Naive thymus-derived CD4-positive, alpha-beta T cell (primary cell): ENCODE measurements at regions not wholly inside any gene's neighbourhood (a gene's known extent, or its start where the extent isn't known, plus 50 kb on each side); places are given as distances from the start of the nearest gene placed in this dataset.

Experiments used
- ATAC-seq: fragments of 150-1000 bp; cut with Tn5 transposase; 2 replicates; pipeline ENCODE4 v1.10.0; 2021; ENCODE audit warnings: mild to moderate bottlenecking, moderate library complexity
- CTCF ChIA-PET: fragments of 350-600 bp; sonication (Branson Sonifier 250); formaldehyde crosslinking; loops from one replicate; lab custom pipeline; 2021; ENCODE audit warnings: antibody characterized with exemption; lab: Charles Lee
- POLR2A ChIA-PET: fragments of 350-600 bp; sonication (Branson Sonifier 250); formaldehyde crosslinking; loops from one replicate; lab custom pipeline; 2021; ENCODE audit warnings: antibody characterized with exemption, inconsistent platforms; lab: Charles Lee
- DNase-seq, 9 donors: peaks; one replicate each; pipeline versions ENCODE4 v3.0.0 to v3.0.0-alpha.2; 2020 to 2022; ENCODE audit warnings: mixed read lengths in 1 of 9
- H3K27ac ChIP-seq: one replicate; pipeline ENCODE4 v1.7.0; 2013; ENCODE audit warnings: mild to moderate bottlenecking, low read depth, low read length, moderate library complexity
- H3K27me3 ChIP-seq, 2 donors: one replicate each; pipeline ENCODE4 v1.7.0; 2013; ENCODE audit warnings: low read length in 2 of 2, mild to moderate bottlenecking in 2 of 2, moderate library complexity in 2 of 2; ENCODE audit not compliant: control insufficient read depth in 2 of 2, insufficient read depth in 2 of 2
- H3K36me3 ChIP-seq, 3 experiments: 1 replicate in 2 of 3; 2 replicates in 1 of 3; pipeline ENCODE4 v1.7.0; 2013; ENCODE audit warnings: low read length in 3 of 3, mild to moderate bottlenecking in 3 of 3, moderate library complexity in 1 of 3; ENCODE audit not compliant: insufficient read depth in 3 of 3, control insufficient read depth in 2 of 3
- H3K4me1 ChIP-seq, 2 donors: one replicate each; pipeline ENCODE4 v1.7.0; 2013; ENCODE audit warnings: low read length in 2 of 2, mild to moderate bottlenecking in 2 of 2, moderate library complexity in 1 of 2; ENCODE audit not compliant: control insufficient read depth in 2 of 2, insufficient read depth in 2 of 2
- H3K4me3 ChIP-seq: 2 replicates; pipeline ENCODE4 v1.7.0; 2013; ENCODE audit warnings: mild to moderate bottlenecking, low read length
- H3K9me3 ChIP-seq, 3 experiments: 1 replicate in 2 of 3; 2 replicates in 1 of 3; pipeline ENCODE4 v1.7.0; 2013; ENCODE audit warnings: low read length in 3 of 3; ENCODE audit not compliant: control insufficient read depth in 2 of 3
- H3K27ac Mint-ChIP-seq, 9 donors: one replicate each; pipeline ENCODE4 v1.8.0; 2020 to 2022; ENCODE audit warnings: mixed read lengths in 9 of 9, mild to moderate bottlenecking in 8 of 9, moderate library complexity in 5 of 9, inconsistent platforms in 2 of 9
- H3K27me3 Mint-ChIP-seq, 5 donors: one replicate each; pipeline ENCODE4 v1.8.0; 2021 to 2022; ENCODE audit warnings: mixed read lengths in 5 of 5, mild to moderate bottlenecking in 1 of 5
- H3K36me3 Mint-ChIP-seq, 5 donors: one replicate each; pipeline ENCODE4 v1.8.0; 2020 to 2022; ENCODE audit warnings: mixed read lengths in 5 of 5, mild to moderate bottlenecking in 3 of 5, inconsistent platforms in 1 of 5
- H3K4me1 Mint-ChIP-seq, 7 donors: one replicate each; pipeline ENCODE4 v1.8.0; 2020 to 2022; ENCODE audit warnings: mixed read lengths in 7 of 7, mild to moderate bottlenecking in 3 of 7, inconsistent platforms in 1 of 7
- H3K4me3 Mint-ChIP-seq, 10 donors: one replicate each; pipeline ENCODE4 v1.8.0; 2020 to 2022; ENCODE audit warnings: mild to moderate bottlenecking in 10 of 10, mixed read lengths in 10 of 10, moderate library complexity in 6 of 10, inconsistent platforms in 2 of 10
- H3K9me3 Mint-ChIP-seq, 11 donors: one replicate each; pipeline ENCODE4 v1.8.0; 2020 to 2022; ENCODE audit warnings: mixed read lengths in 11 of 11, mild to moderate bottlenecking in 4 of 11, inconsistent platforms in 1 of 11, moderate library complexity in 1 of 11
- intact Hi-C, 2 donors: fragments of 100-400 bp; cut with micrococcal nuclease; formaldehyde crosslinking; loops; one replicate each; pipeline ENCODE4 v1.15.1; 2023

DNA sequence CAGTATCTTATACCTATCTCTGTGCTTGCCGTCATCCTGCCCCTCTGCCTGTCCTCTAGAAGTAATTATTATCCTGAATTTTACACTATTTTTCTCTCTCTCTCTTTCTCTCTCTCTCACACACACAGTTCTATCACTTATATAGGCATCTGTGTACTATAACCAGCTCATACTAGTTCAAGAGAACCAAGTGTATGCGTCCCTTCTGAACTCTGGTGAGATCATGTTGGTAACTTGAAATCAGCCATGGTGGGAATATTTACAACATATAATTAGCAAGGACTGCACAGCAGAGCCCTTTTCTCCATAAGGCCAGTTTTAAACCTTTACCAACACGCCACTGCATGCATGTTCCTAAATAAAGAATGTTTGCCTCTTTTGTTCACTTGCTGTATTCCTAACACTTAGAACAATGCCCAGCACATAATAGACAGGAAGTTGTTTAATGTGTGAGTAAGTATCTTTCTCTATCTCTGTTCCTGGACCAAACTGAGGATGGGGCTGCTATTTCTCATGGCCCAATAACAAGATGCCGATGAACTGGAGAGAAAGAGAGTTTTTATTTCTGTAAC is 51.1 kb upstream of the IL21 start:
- peaks cover 0 to 16% (median 0%) of the 10 kb centered on the region in 5 donors for H3K36me3 Mint-ChIP-seq
- Histone ChIP-seq H3K27ac (no peak overlapping the region), H3K4me1 (no peaks in the 10 kb centered on the region), H3K4me3 (no peak overlapping the region), H3K9me3 (no peaks in the 10 kb centered on the region), H3K36me3 (no peaks in the 10 kb centered on the region), H3K27me3 (no peaks in the 10 kb centered on the region)
- intact Hi-C loops: no loop called here
- H3K4me1 Mint-ChIP-seq: peaks cover 5 to 69% (median 18%) of the 10 kb centered on the region in 7 donors
- peaks cover 0 to 8% (median 0%) of the 10 kb centered on the region in 5 donors for H3K27me3 Mint-ChIP-seq
- DNase-seq (no peak), ATAC-seq (no peak)
- ChIA-PET CTCF (no interaction called here), POLR2A (no interaction called here)
- H3K27ac Mint-ChIP-seq: peak overlapping the region in 1 of 9 donors; percentile 47
- peaks cover 0 to 4% (median 0%) of the 10 kb centered on the region in 11 donors for H3K9me3 Mint-ChIP-seq
- H3K4me3 Mint-ChIP-seq: no peak overlapping the region

- Histone ChIP-seq H3K4me1 (no peaks in the 10 kb centered on the region), H3K36me3 (no peaks in the 10 kb centered on the region), H3K9me3 (no peaks in the 10 kb centered on the region), H3K4me3 (no peak overlapping the region), H3K27me3 (no peaks in the 10 kb centered on the region), H3K27ac (no peak overlapping the region)
- peaks cover 0 to 57% (median 8%) of the 10 kb centered on the region in 7 donors for H3K4me1 Mint-ChIP-seq
- intact Hi-C loops: no loop called here
- DNase-seq: no peak
- CTCF ChIA-PET: no interaction called here
- peaks cover 0 to 4% (median 0%) of the 10 kb centered on the region in 11 donors for H3K9me3 Mint-ChIP-seq
- POLR2A ChIA-PET: no interaction called here
- H3K4me3 Mint-ChIP-seq: no peak overlapping the region
- H3K27me3 Mint-ChIP-seq: peaks cover 0 to 16% (median 0%) of the 10 kb centered on the region in 5 donors
- H3K36me3 Mint-ChIP-seq: peaks cover 0 to 18% (median 0%) of the 10 kb centered on the region in 5 donors
- no peak overlapping the region for H3K27ac Mint-ChIP-seq
- no peak for ATAC-seq
Measured at GRCh38 chr4:122673252-122673651, 52.4 kb upstream of the IL21 start.

DNA sequence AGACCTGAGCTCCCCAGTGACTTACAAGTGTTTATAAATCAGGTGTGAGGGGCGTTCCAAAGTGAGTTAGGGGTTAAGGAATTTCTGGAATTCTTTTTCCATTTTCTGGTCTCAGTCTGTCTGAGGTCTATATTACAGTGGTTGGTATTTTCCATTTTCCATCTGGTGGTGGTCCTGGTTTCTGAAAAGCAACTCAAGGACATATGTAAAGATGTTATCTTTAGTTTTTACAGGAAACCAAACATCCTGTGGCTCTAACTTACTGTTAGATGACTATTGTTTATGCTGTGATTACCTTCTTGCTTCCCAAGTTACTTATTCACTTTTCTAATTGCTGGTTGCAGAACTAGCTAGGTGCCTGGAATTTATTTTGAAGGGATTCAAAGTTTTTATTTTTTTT is 53.5 kb upstream of the IL21 start:
- intact Hi-C loops: loop anchor here in 1 of 2 donors (1.0 to 2.0 kb wide), 2 partner anchors 14 to 27 kb away; no protein-coding TSS in a partner anchor
- Histone ChIP-seq H3K4me1 (no peaks in the 10 kb centered on the region), H3K9me3 (no peaks in the 10 kb centered on the region), H3K27me3 (no peaks in the 10 kb centered on the region), H3K36me3 (no peaks in the 10 kb centered on the region), H3K27ac (no peak overlapping the region), H3K4me3 (no peak overlapping the region)
- ATAC-seq: no peak
- DNase-seq: no peak
- Mint-ChIP-seq H3K4me1 (peaks cover 0 to 46% (median 6%) of the 10 kb centered on the region in 7 donors), H3K27me3 (peaks cover 0 to 21% (median 2%) of the 10 kb centered on the region in 5 donors), H3K4me3 (peak overlapping the region in 1 of 10 donors; percentile 45), H3K27ac (peak overlapping the region in 1 of 9 donors; percentile 71), H3K9me3 (peaks cover 0 to 6% (median 0%) of the 10 kb centered on the region in 11 donors), H3K36me3 (peaks cover 0 to 19% (median 0%) of the 10 kb centered on the region in 5 donors)
- ChIA-PET CTCF (no interaction called here), POLR2A (no interaction called here)

- H3K9me3 Mint-ChIP-seq: peaks cover 2 to 33% (median 7%) of the 10 kb centered on the region in 11 donors
- peaks cover 0 to 22% (median 2%) of the 10 kb centered on the region in 5 donors for H3K27me3 Mint-ChIP-seq
- ATAC-seq: no peak
- Histone ChIP-seq H3K27me3 (no peaks in the 10 kb centered on the region), H3K4me1 (no peaks in the 10 kb centered on the region), H3K27ac (no peak overlapping the region), H3K36me3 (no peaks in the 10 kb centered on the region), H3K9me3 (no peaks in the 10 kb centered on the region), H3K4me3 (no peak overlapping the region)
- no peak overlapping the region for H3K4me3 Mint-ChIP-seq
- peaks cover 0 to 17% (median 3%) of the 10 kb centered on the region in 7 donors for H3K4me1 Mint-ChIP-seq
- ChIA-PET CTCF (no interaction called here), POLR2A (no interaction called here)
- no peak overlapping the region for H3K27ac Mint-ChIP-seq
- intact Hi-C loops: no loop called here
- H3K36me3 Mint-ChIP-seq: peaks cover 4 to 44% (median 7%) of the 10 kb centered on the region in 5 donors
- no peak for DNase-seq
Measured at GRCh38 chr4:122679317-122679716, 53.2 kb upstream of the BBS12 start.

DNA sequence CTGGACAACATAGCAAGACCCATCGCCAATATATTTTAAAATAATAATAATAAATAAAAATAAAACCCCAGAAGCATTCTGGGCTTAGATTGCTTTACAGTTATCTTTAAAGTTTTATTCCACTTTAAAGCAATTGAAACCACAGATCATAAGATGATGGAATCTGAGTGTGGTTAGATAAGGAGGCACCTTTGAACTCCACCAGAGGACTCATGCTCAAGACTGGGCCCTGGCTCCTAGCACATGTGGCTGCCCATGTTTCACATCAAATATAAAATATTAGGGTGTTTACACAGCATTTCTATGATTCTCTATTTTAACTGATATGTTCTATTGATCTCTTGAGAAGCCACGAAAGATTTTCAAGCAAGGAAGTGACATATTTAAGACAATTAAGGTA is 52.6 kb upstream of the BBS12 start:
- Histone ChIP-seq H3K9me3 (no peaks in the 10 kb centered on the region), H3K27ac (no peak overlapping the region), H3K4me3 (no peak overlapping the region), H3K4me1 (no peaks in the 10 kb centered on the region), H3K36me3 (no peaks in the 10 kb centered on the region), H3K27me3 (no peaks in the 10 kb centered on the region)
- intact Hi-C loops: no loop called here
- ChIA-PET POLR2A (no interaction called here), CTCF (no interaction called here)
- H3K4me3 Mint-ChIP-seq: no peak overlapping the region
- peaks cover 0 to 22% (median 2%) of the 10 kb centered on the region in 5 donors for H3K27me3 Mint-ChIP-seq
- H3K4me1 Mint-ChIP-seq: peaks cover 0 to 11% (median 0%) of the 10 kb centered on the region in 7 donors
- ATAC-seq: no peak
- no peak overlapping the region for H3K27ac Mint-ChIP-seq
- H3K9me3 Mint-ChIP-seq: peaks cover 2 to 37% (median 7%) of the 10 kb centered on the region in 11 donors
- H3K36me3 Mint-ChIP-seq: peaks cover 4 to 48% (median 7%) of the 10 kb centered on the region in 5 donors
- DNase-seq: no peak

GRCh38 chr4:122681568-122681967 is 50.9 kb upstream of the BBS12 start:
- peaks cover 0 to 18% (median 2%) of the 10 kb centered on the region in 5 donors for H3K27me3 Mint-ChIP-seq
- no peaks in the 10 kb centered on the region for H3K27me3 ChIP-seq
- intact Hi-C loops: no loop called here
- no peak overlapping the region for H3K4me3 ChIP-seq
- no peak overlapping the region for H3K4me3 Mint-ChIP-seq
- H3K36me3 Mint-ChIP-seq: peaks cover 4 to 42% (median 7%) of the 10 kb centered on the region in 5 donors
- DNase-seq (no peak), ATAC-seq (no peak)
- peaks cover 0 to 2% (median 0%) of the 10 kb centered on the region in 7 donors for H3K4me1 Mint-ChIP-seq
- no peak overlapping the region for H3K27ac ChIP-seq
- H3K27ac Mint-ChIP-seq: no peak overlapping the region
- ChIA-PET CTCF (no interaction called here), POLR2A (no interaction called here)
- H3K4me1 ChIP-seq: no peaks in the 10 kb centered on the region
- no peaks in the 10 kb centered on the region for H3K36me3 ChIP-seq
- H3K9me3 ChIP-seq: no peaks in the 10 kb centered on the region
- peaks cover 0 to 39% (median 7%) of the 10 kb centered on the region in 11 donors for H3K9me3 Mint-ChIP-seq
